Naive thymus-derived CD8-positive, alpha-beta T cell (primary cell): ENCODE measurements at regions not wholly inside any gene's neighbourhood (a gene's known extent, or its start where the extent isn't known, plus 50 kb on each side); places are given as distances from the start of the nearest gene placed in this dataset.
A peak's percentile ranks its signal among the peaks of the same experiment; 100 is the strongest.
"Not testable (repeated sequence)": the region's sequence is repeated elsewhere in the genome, so short reads cannot be mapped to it uniquely, and the experiment has no call there.

Source experiments
- ATAC-seq, 2 donors: fragments of 150-1000 bp; cut with Tn5 transposase in 1 of 2; sonication (Bioruptor Pico), chemical (Tn5 transposase) in 1 of 2; 1 replicate in 1 of 2; 2 replicates in 1 of 2; pipeline ENCODE4 v1.10.0; 2021; ENCODE audit warnings: mild to moderate bottlenecking in 2 of 2, moderate library complexity in 2 of 2
- POLR2A ChIA-PET: fragments of 350-600 bp; sonication (Branson Sonifier 250); formaldehyde crosslinking; loops from one replicate; lab custom pipeline; 2021; ENCODE audit warnings: antibody characterized with exemption; lab: Charles Lee
- DNase-seq, 10 donors: peaks; one replicate each; pipeline versions ENCODE4 v3.0.0 to v3.0.0-alpha.2; 2020 to 2022
- H3K27ac Mint-ChIP-seq, 10 donors: one replicate each; pipeline ENCODE4 v1.8.0; 2020 to 2022; ENCODE audit warnings: mild to moderate bottlenecking in 10 of 10, mixed read lengths in 10 of 10, moderate library complexity in 4 of 10, inconsistent platforms in 1 of 10
- H3K27me3 Mint-ChIP-seq, 5 donors: one replicate each; pipeline ENCODE4 v1.8.0; 2021 to 2022; ENCODE audit warnings: mixed read lengths in 5 of 5
- H3K36me3 Mint-ChIP-seq, 3 donors: one replicate each; pipeline ENCODE4 v1.8.0; 2020 to 2022; ENCODE audit warnings: mixed read lengths in 3 of 3, mild to moderate bottlenecking in 2 of 3, inconsistent platforms in 1 of 3
- H3K4me1 Mint-ChIP-seq, 4 donors: one replicate each; pipeline ENCODE4 v1.8.0; 2021 to 2022; ENCODE audit warnings: mixed read lengths in 4 of 4
- H3K4me3 Mint-ChIP-seq, 10 donors: one replicate each; pipeline ENCODE4 v1.8.0; 2020 to 2022; ENCODE audit warnings: mild to moderate bottlenecking in 10 of 10, mixed read lengths in 10 of 10, moderate library complexity in 6 of 10, inconsistent platforms in 1 of 10
- H3K9me3 Mint-ChIP-seq, 9 donors: one replicate each; pipeline ENCODE4 v1.8.0; 2020 to 2022; ENCODE audit warnings: mixed read lengths in 9 of 9, mild to moderate bottlenecking in 3 of 9, inconsistent platforms in 1 of 9, moderate library complexity in 1 of 9

- no peaks in the 10 kb centered on the region for H3K36me3 Mint-ChIP-seq
- POLR2A ChIA-PET, result no interaction called here
- H3K4me3 Mint-ChIP-seq, result no peak overlapping the region
- no peaks in the 10 kb centered on the region for H3K4me1 Mint-ChIP-seq
- no peaks in the 10 kb centered on the region for H3K9me3 Mint-ChIP-seq
- no peak overlapping the region for H3K27ac Mint-ChIP-seq
- no peaks in the 10 kb centered on the region for H3K27me3 Mint-ChIP-seq
- DNase-seq, result no peak
- peak in 1 of 2 donors; percentile 6 for ATAC-seq
Measured at GRCh38 chr7:114155116-114156110, 236.6 kb upstream of the PPP1R3A start.

- Mint-ChIP-seq H3K4me3 (no peak overlapping the region), H3K36me3 (no peaks in the 10 kb centered on the region), H3K4me1 (no peaks in the 10 kb centered on the region), H3K9me3 (peaks cover 0 to 2% (median 0%) of the 10 kb centered on the region in 9 donors), H3K27ac (no peak overlapping the region), H3K27me3 (no peaks in the 10 kb centered on the region)
- no peak for ATAC-seq
- no peak for DNase-seq
- POLR2A ChIA-PET, result no interaction called here
Measured at GRCh38 chr7:114153700-114154099, 234.9 kb upstream of the PPP1R3A start.

- DNase-seq (no peak), ATAC-seq (no peak)
- Mint-ChIP-seq H3K36me3 (no peaks in the 10 kb centered on the region), H3K27me3 (peaks cover 0 to 2% (median 0%) of the 10 kb centered on the region in 5 donors), H3K9me3 (peaks cover 0 to 4% (median 0%) of the 10 kb centered on the region in 9 donors), H3K4me1 (no peaks in the 10 kb centered on the region), H3K27ac (no peak overlapping the region), H3K4me3 (no peak overlapping the region)
- POLR2A ChIA-PET, result no interaction called here
Measured at GRCh38 chr7:114152314-114152938, 233.6 kb upstream of the PPP1R3A start.

GRCh38 chr7:114151777-114152176 is 233.0 kb upstream of the PPP1R3A start:
- ATAC-seq, result no peak
- Mint-ChIP-seq H3K36me3 (no peaks in the 10 kb centered on the region), H3K27ac (no peak overlapping the region), H3K9me3 (peaks cover 0 to 4% (median 0%) of the 10 kb centered on the region in 9 donors), H3K4me3 (no peak overlapping the region), H3K27me3 (peaks cover 0 to 2% (median 0%) of the 10 kb centered on the region in 5 donors), H3K4me1 (no peaks in the 10 kb centered on the region)
- DNase-seq, result no peak
- POLR2A ChIA-PET, result no interaction called here

GRCh38 chr7:114150689-114151088 is 231.9 kb upstream of the PPP1R3A start:
- Mint-ChIP-seq H3K36me3 (no peaks in the 10 kb centered on the region), H3K9me3 (peaks cover 0 to 4% (median 0%) of the 10 kb centered on the region in 9 donors), H3K4me3 (no peak overlapping the region), H3K27me3 (peaks cover 0 to 2% (median 0%) of the 10 kb centered on the region in 5 donors), H3K27ac (no peak overlapping the region), H3K4me1 (no peaks in the 10 kb centered on the region)
- DNase-seq (no peak), ATAC-seq (no peak)
- POLR2A ChIA-PET, result no interaction called here

- peaks cover 0 to 2% (median 0%) of the 10 kb centered on the region in 5 donors for H3K27me3 Mint-ChIP-seq
- H3K36me3 Mint-ChIP-seq, result no peaks in the 10 kb centered on the region
- no peak overlapping the region for H3K4me3 Mint-ChIP-seq
- H3K27ac Mint-ChIP-seq, result no peak overlapping the region
- no peak for ATAC-seq
- no peak for DNase-seq
- peaks cover 0 to 4% (median 0%) of the 10 kb centered on the region in 9 donors for H3K9me3 Mint-ChIP-seq
- POLR2A ChIA-PET, result no interaction called here
- no peaks in the 10 kb centered on the region for H3K4me1 Mint-ChIP-seq
Measured at GRCh38 chr7:114148779-114149178, 230.0 kb upstream of the PPP1R3A start.

- DNase-seq (no peak), ATAC-seq (no peak)
- Mint-ChIP-seq H3K27me3 (no peaks in the 10 kb centered on the region), H3K36me3 (no peaks in the 10 kb centered on the region), H3K4me3 (no peak overlapping the region), H3K9me3 (peaks cover 0 to 2% (median 0%) of the 10 kb centered on the region in 9 donors), H3K27ac (no peak overlapping the region), H3K4me1 (no peaks in the 10 kb centered on the region)
- POLR2A ChIA-PET, result no interaction called here
Measured at GRCh38 chr7:114141415-114141814, 222.6 kb upstream of the PPP1R3A start.

GRCh38 chr7:114140561-114140960 is 221.8 kb upstream of the PPP1R3A start:
- no peak overlapping the region for H3K27ac Mint-ChIP-seq
- POLR2A ChIA-PET, result no interaction called here
- no peak overlapping the region for H3K4me3 Mint-ChIP-seq
- no peak for DNase-seq
- H3K9me3 Mint-ChIP-seq, result no peaks in the 10 kb centered on the region
- no peaks in the 10 kb centered on the region for H3K27me3 Mint-ChIP-seq
- no peak for ATAC-seq
- no peaks in the 10 kb centered on the region for H3K36me3 Mint-ChIP-seq
- no peaks in the 10 kb centered on the region for H3K4me1 Mint-ChIP-seq

- DNase-seq, H3K27ac Mint-ChIP-seq, H3K4me1 Mint-ChIP-seq, H3K4me3 Mint-ChIP-seq, H3K9me3 Mint-ChIP-seq, H3K36me3 Mint-ChIP-seq, H3K27me3 Mint-ChIP-seq, ATAC-seq, POLR2A ChIA-PET: not testable (repeated sequence)
Measured at GRCh38 chr7:114139690-114140089, 220.9 kb upstream of the PPP1R3A start.

- ATAC-seq, result no peak
- H3K27me3 Mint-ChIP-seq, result no peaks in the 10 kb centered on the region
- no peak overlapping the region for H3K4me3 Mint-ChIP-seq
- peaks cover 0 to 3% (median 0%) of the 10 kb centered on the region in 9 donors for H3K9me3 Mint-ChIP-seq
- H3K27ac Mint-ChIP-seq, result no peak overlapping the region
- no peaks in the 10 kb centered on the region for H3K36me3 Mint-ChIP-seq
- DNase-seq, result no peak
- POLR2A ChIA-PET, result no interaction called here
- H3K4me1 Mint-ChIP-seq, result no peaks in the 10 kb centered on the region
Measured at GRCh38 chr7:114138587-114138986, 219.8 kb upstream of the PPP1R3A start.

- Mint-ChIP-seq H3K9me3 (peaks cover 0 to 6% (median 0%) of the 10 kb centered on the region in 9 donors), H3K27me3 (no peaks in the 10 kb centered on the region), H3K27ac (no peak overlapping the region), H3K4me3 (no peak overlapping the region), H3K4me1 (no peaks in the 10 kb centered on the region), H3K36me3 (no peaks in the 10 kb centered on the region)
- POLR2A ChIA-PET, result no interaction called here
- no peak for ATAC-seq
- no peak for DNase-seq
Measured at GRCh38 chr7:114133717-114134116, 214.9 kb upstream of the PPP1R3A start.

GRCh38 chr7:114130866-114131265 is 212.1 kb upstream of the PPP1R3A start:
- H3K9me3 Mint-ChIP-seq, result peaks cover 0 to 6% (median 0%) of the 10 kb centered on the region in 9 donors
- ATAC-seq (no peak), DNase-seq (no peak)
- no peaks in the 10 kb centered on the region for H3K27me3 Mint-ChIP-seq
- no peaks in the 10 kb centered on the region for H3K4me1 Mint-ChIP-seq
- H3K36me3 Mint-ChIP-seq, result no peaks in the 10 kb centered on the region
- no peak overlapping the region for H3K4me3 Mint-ChIP-seq
- no peak overlapping the region for H3K27ac Mint-ChIP-seq
- POLR2A ChIA-PET, result no interaction called here

- ATAC-seq, result no peak
- H3K27me3 Mint-ChIP-seq, result no peaks in the 10 kb centered on the region
- no peaks in the 10 kb centered on the region for H3K4me1 Mint-ChIP-seq
- no peaks in the 10 kb centered on the region for H3K36me3 Mint-ChIP-seq
- DNase-seq, result no peak
- H3K27ac Mint-ChIP-seq, result no peak overlapping the region
- POLR2A ChIA-PET, result no interaction called here
- H3K9me3 Mint-ChIP-seq, result peaks cover 0 to 6% (median 0%) of the 10 kb centered on the region in 9 donors
- no peak overlapping the region for H3K4me3 Mint-ChIP-seq
Measured at GRCh38 chr7:114128880-114129279, 210.1 kb upstream of the PPP1R3A start.
